ENCODE measurements at regions not wholly inside any gene's neighbourhood (a gene's known extent, or its start where the extent isn't known, plus 50 kb on each side); places are given as distances from the start of the nearest gene placed in this dataset.

DNA sequence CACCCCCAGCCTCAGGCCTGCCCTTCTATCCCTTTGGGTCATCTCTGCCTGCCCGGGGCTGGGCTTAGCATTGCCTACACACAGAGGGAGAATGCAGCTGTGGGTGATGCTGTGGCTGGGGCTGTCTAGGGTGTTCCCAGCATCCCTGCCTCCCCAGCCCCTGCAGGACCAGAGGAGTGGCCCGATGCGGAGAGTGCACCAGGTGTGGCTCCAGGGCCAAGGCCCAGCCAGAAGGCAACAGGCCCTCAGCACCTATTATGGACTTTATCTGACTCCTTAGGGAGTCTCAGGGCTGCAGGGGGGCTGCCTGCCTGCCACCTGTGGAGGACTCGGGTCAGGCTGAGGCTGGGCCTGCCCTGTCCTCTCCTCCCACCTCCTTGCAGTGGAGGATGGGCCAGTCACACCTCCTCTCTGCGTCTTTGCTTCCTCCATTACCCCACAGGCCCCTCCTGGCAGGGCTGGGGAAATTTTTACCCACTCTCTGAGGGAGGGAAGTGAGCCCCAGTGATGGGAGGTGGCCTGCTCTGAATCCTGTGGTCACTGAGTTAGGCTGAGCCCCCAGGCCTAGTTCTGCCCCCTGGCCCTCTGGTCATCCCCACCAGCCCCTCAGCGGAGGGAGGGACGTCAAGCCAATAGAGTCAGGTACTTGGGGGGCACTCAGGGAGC, 92.9 kb upstream of the PCBD1 start:
- no peaks in the 10 kb centered on the region for H3K79me1 ChIP-seq (ENCODE audit: low read length)
- no peak overlapping the region for H2BK5ac ChIP-seq (ENCODE audit: low read length)
- no peaks in the 10 kb centered on the region for H3K4me1 ChIP-seq (ENCODE audit: control insufficient read depth, low read depth, low read length)
- H3K79me2 ChIP-seq (ENCODE audit: control insufficient read depth, insufficient read depth, low read length): no peaks in the 10 kb centered on the region
- no peak overlapping the region for H2BK15ac ChIP-seq (replicated peaks; ENCODE audit: low read depth)
- DNase-seq: no peak
- no peak overlapping the region for H3K23ac ChIP-seq (ENCODE audit: low read length)
- H2BK120ac ChIP-seq (ENCODE audit: low read depth, low read length): no peak overlapping the region
- no CpG with 5 or more reads among the region's 7 CpGs for WGBS (ENCODE audit: extremely low coverage, insufficient coverage, low lambda C conversion rate)
- no peak overlapping the region for H3K4me2 ChIP-seq (ENCODE audit: low read length)
- H3K27me3 ChIP-seq (ENCODE audit: insufficient read depth, low read length, poor library complexity): no peaks in the 10 kb centered on the region
- no peak overlapping the region for H3K9ac ChIP-seq (ENCODE audit: low read length)
- no peak overlapping the region for H3K27ac ChIP-seq (ENCODE audit: low read depth, low read length)
- H4K8ac ChIP-seq (ENCODE audit: low read depth, low read length): no peak overlapping the region
- H3K4ac ChIP-seq (ENCODE audit: low read depth, low read length): no peak overlapping the region
- H3K4me3 ChIP-seq (ENCODE audit: low read length): no peak overlapping the region
- H3K56ac ChIP-seq (ENCODE audit: low read length): no peak overlapping the region
- no peak overlapping the region for H2AK5ac ChIP-seq (ENCODE audit: low read length)
- H3K18ac ChIP-seq (ENCODE audit: low read length): no peak overlapping the region
- H4K5ac ChIP-seq (ENCODE audit: low read length): no peak overlapping the region
- no peaks in the 10 kb centered on the region for H3K36me3 ChIP-seq (ENCODE audit: control insufficient read depth, insufficient read depth, low read length)

GRCh38 chr10:70981936-70982335, 93.6 kb upstream of the PCBD1 start:
- no peaks in the 10 kb centered on the region for H3K27me3 ChIP-seq (ENCODE audit: insufficient read depth, low read length, poor library complexity)
- no peak overlapping the region for H4K8ac ChIP-seq (ENCODE audit: low read depth, low read length)
- no peak overlapping the region for H3K9ac ChIP-seq (ENCODE audit: low read length)
- H2BK5ac ChIP-seq (ENCODE audit: low read length): no peak overlapping the region
- H2AK5ac ChIP-seq (ENCODE audit: low read length): no peak overlapping the region
- no peaks in the 10 kb centered on the region for H3K36me3 ChIP-seq (ENCODE audit: control insufficient read depth, insufficient read depth, low read length)
- no peak overlapping the region for H3K4me2 ChIP-seq (ENCODE audit: low read length)
- no peak for DNase-seq
- no peak overlapping the region for H3K4ac ChIP-seq (ENCODE audit: low read depth, low read length)
- H2BK120ac ChIP-seq (ENCODE audit: low read depth, low read length): no peak overlapping the region
- H3K18ac ChIP-seq (ENCODE audit: low read length): no peak overlapping the region
- no peaks in the 10 kb centered on the region for H3K79me2 ChIP-seq (ENCODE audit: control insufficient read depth, insufficient read depth, low read length)
- no peak overlapping the region for H3K23ac ChIP-seq (ENCODE audit: low read length)
- H3K4me1 ChIP-seq (ENCODE audit: control insufficient read depth, low read depth, low read length): no peaks in the 10 kb centered on the region
- H3K27ac ChIP-seq (ENCODE audit: low read depth, low read length): no peak overlapping the region
- H3K56ac ChIP-seq (ENCODE audit: low read length): no peak overlapping the region
- no peak overlapping the region for H2BK15ac ChIP-seq (replicated peaks; ENCODE audit: low read depth)
- no peak overlapping the region for H3K4me3 ChIP-seq (ENCODE audit: low read length)
- WGBS (ENCODE audit: extremely low coverage, insufficient coverage, low lambda C conversion rate): no CpG with 5 or more reads among the region's 6 CpGs
- no peaks in the 10 kb centered on the region for H3K79me1 ChIP-seq (ENCODE audit: low read length)
- H4K5ac ChIP-seq (ENCODE audit: low read length): no peak overlapping the region

DNA sequence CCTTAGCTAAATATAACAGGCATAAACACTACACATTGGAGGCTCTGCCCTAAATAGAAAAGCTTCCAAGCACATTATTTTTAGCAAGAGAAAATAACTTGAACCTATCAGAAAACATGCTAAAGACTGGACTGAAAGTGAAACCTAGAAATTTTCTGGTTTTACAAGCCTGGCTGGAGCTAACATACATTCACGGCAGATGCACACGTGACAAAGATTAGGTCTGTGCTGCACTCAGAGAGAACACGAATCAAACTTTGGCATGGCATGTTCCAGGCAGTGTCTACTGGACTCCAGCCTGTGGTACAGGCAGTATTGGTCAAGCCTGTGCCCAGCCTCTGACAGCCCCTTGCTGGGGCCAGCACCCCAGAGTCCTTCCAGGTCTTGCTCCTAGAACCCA, 94.1 kb upstream of the PCBD1 start:
- Histone ChIP-seq H3K9ac (ENCODE audit: low read length) (no peak overlapping the region), H3K27ac (ENCODE audit: low read depth, low read length) (no peak overlapping the region)
- no peak for DNase-seq

GRCh38 chr10:70984986-70985722, 96.8 kb upstream of the PCBD1 start:
- Histone ChIP-seq H4K8ac (ENCODE audit: low read depth, low read length) (no peak overlapping the region), H2BK120ac (ENCODE audit: low read depth, low read length) (no peak overlapping the region), H3K4ac (ENCODE audit: low read depth, low read length) (no peak overlapping the region), H2BK5ac (ENCODE audit: low read length) (no peak overlapping the region), H3K18ac (ENCODE audit: low read length) (no peak overlapping the region), H3K79me2 (ENCODE audit: control insufficient read depth, insufficient read depth, low read length) (no peaks in the 10 kb centered on the region), H3K36me3 (ENCODE audit: control insufficient read depth, insufficient read depth, low read length) (no peaks in the 10 kb centered on the region), H3K79me1 (ENCODE audit: low read length) (no peaks in the 10 kb centered on the region), H3K4me3 (ENCODE audit: low read length) (no peak overlapping the region), H3K56ac (ENCODE audit: low read length) (no peak overlapping the region), H4K5ac (ENCODE audit: low read length) (no peak overlapping the region), H2BK15ac (replicated peaks; ENCODE audit: low read depth) (no peak overlapping the region), H2AK5ac (ENCODE audit: low read length) (no peak overlapping the region), H3K23ac (ENCODE audit: low read length) (no peak overlapping the region), H3K27me3 (ENCODE audit: insufficient read depth, low read length, poor library complexity) (no peaks in the 10 kb centered on the region), H3K4me2 (ENCODE audit: low read length) (no peak overlapping the region), H3K27ac (ENCODE audit: low read depth, low read length) (no peak overlapping the region), H3K4me1 (ENCODE audit: control insufficient read depth, low read depth, low read length) (no peaks in the 10 kb centered on the region), H3K9ac (ENCODE audit: low read length) (no peak overlapping the region)
- no CpG with 5 or more reads among the region's 8 CpGs for WGBS (ENCODE audit: extremely low coverage, insufficient coverage, low lambda C conversion rate)
- DNase-seq: no peak

More for the DNA sequence above, 94.1 kb upstream of the PCBD1 start:
- H3K79me1 ChIP-seq (ENCODE audit: low read length): no peaks in the 10 kb centered on the region
- no peaks in the 10 kb centered on the region for H3K36me3 ChIP-seq (ENCODE audit: control insufficient read depth, insufficient read depth, low read length)
- peak overlapping the region; percentile 66 for H3K23ac ChIP-seq (ENCODE audit: low read length)
- H2AK5ac ChIP-seq (ENCODE audit: low read length): no peak overlapping the region
- H3K18ac ChIP-seq (ENCODE audit: low read length): no peak overlapping the region
- no peak overlapping the region for H3K4me3 ChIP-seq (ENCODE audit: low read length)
- H2BK15ac ChIP-seq (replicated peaks; ENCODE audit: low read depth): no peak overlapping the region
- no peaks in the 10 kb centered on the region for H3K79me2 ChIP-seq (ENCODE audit: control insufficient read depth, insufficient read depth, low read length)
- no CpG with 5 or more reads among the region's 3 CpGs for WGBS (ENCODE audit: extremely low coverage, insufficient coverage, low lambda C conversion rate)
- H3K56ac ChIP-seq (ENCODE audit: low read length): no peak overlapping the region
- no peak overlapping the region for H3K4ac ChIP-seq (ENCODE audit: low read depth, low read length)
- H3K4me1 ChIP-seq (ENCODE audit: control insufficient read depth, low read depth, low read length): no peaks in the 10 kb centered on the region
- no peak overlapping the region for H2BK5ac ChIP-seq (ENCODE audit: low read length)
- H2BK120ac ChIP-seq (ENCODE audit: low read depth, low read length): no peak overlapping the region
- no peaks in the 10 kb centered on the region for H3K27me3 ChIP-seq (ENCODE audit: insufficient read depth, low read length, poor library complexity)
- H4K5ac ChIP-seq (ENCODE audit: low read length): no peak overlapping the region
- no peak overlapping the region for H3K4me2 ChIP-seq (ENCODE audit: low read length)
- no peak overlapping the region for H4K8ac ChIP-seq (ENCODE audit: low read depth, low read length)

DNA sequence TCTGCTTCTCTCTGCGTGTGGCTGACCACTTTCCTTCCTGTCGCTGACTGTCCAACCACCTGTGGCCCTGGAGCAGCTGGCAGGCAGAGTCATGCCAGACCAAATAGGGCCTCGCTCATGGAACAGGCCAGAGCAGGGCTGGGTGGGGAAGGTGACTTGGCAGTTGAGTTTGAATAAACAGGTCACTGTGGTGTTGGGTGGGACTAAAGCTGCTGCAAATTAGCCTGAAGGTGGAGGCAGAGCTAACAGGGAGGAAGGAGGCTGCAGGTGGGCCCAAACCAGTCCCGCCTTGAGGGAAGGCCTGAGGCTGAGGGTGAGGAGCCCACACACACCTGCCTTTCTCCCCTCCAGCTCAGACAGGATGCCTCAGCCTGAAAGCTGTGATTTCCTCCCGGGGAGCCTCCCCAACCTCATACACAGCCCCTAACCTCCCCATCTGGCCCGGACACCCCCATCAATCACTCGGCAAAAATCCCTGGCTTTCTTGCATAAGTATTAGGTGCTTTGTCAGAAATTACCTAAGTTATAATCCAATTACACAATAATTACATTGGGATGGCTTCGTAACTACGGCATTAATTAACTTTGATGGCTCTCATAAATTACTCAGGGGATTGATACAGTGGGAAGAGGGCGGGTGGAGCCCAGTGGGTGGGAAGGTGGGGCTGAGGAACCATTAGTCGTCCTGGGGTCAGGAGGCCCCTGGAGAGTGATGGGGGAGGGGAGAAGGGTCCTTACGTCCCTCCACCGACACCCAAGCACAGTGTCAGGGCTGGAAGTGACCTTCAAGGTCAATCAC, 97.7 kb upstream of the PCBD1 start:
- Histone ChIP-seq H3K4me2 (ENCODE audit: low read length) (no peak overlapping the region), H3K56ac (ENCODE audit: low read length) (peak overlapping the region; percentile 50), H4K8ac (ENCODE audit: low read depth, low read length) (no peak overlapping the region), H3K4me1 (ENCODE audit: control insufficient read depth, low read depth, low read length) (no peaks in the 10 kb centered on the region), H2AK5ac (ENCODE audit: low read length) (no peak overlapping the region), H3K4me3 (ENCODE audit: low read length) (no peak overlapping the region), H3K79me1 (ENCODE audit: low read length) (no peaks in the 10 kb centered on the region), H2BK5ac (ENCODE audit: low read length) (no peak overlapping the region), H3K27ac (ENCODE audit: low read depth, low read length) (no peak overlapping the region), H4K5ac (ENCODE audit: low read length) (no peak overlapping the region), H3K18ac (ENCODE audit: low read length) (no peak overlapping the region), H3K9ac (ENCODE audit: low read length) (no peak overlapping the region), H2BK120ac (ENCODE audit: low read depth, low read length) (no peak overlapping the region), H2BK15ac (replicated peaks; ENCODE audit: low read depth) (no peak overlapping the region), H3K4ac (ENCODE audit: low read depth, low read length) (no peak overlapping the region), H3K36me3 (ENCODE audit: control insufficient read depth, insufficient read depth, low read length) (no peaks in the 10 kb centered on the region), H3K79me2 (ENCODE audit: control insufficient read depth, insufficient read depth, low read length) (no peaks in the 10 kb centered on the region), H3K23ac (ENCODE audit: low read length) (no peak overlapping the region), H3K27me3 (ENCODE audit: insufficient read depth, low read length, poor library complexity) (no peaks in the 10 kb centered on the region)
- WGBS (ENCODE audit: extremely low coverage, insufficient coverage, low lambda C conversion rate): no CpG with 5 or more reads among the region's 13 CpGs
- peak; percentile 53 for DNase-seq
